ENCODE measurements at regions not wholly inside any gene's neighbourhood (a gene's known extent, or its start where the extent isn't known, plus 50 kb on each side); places are given as distances from the start of the nearest gene placed in this dataset.

DNA sequence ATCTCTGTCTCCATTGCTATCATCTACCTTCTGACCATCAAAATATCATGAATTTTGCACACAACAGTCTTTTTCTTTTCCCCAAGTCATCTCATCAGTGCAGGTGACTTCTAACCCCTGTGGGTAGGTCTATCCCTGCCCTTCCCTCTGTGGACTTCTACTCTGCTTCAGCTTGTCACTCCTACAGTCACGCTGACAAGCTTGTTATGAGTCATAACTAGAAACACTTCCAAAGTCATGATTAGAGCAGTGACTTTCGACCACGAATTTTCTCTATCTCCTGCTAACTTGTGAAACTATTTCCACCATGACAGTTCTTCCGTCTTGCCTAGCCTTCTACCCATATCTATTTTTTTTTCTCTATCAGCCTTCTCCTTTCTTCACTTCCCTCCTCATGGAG, 343.7 kb upstream of the ARGLU1 start:
- Histone ChIP-seq H3K27me3 (ENCODE audit: low read length) (peaks cover 36% of the 10 kb centered on the region; the same call in 1 of the 2 replicates), H3F3A (ENCODE audit: low read length, unreplicated experiment) (no peaks in the 10 kb centered on the region), H3K27ac (ENCODE audit: low read length) (no peak overlapping the region), H3K4me1 (ENCODE audit: insufficient read depth, low read length) (no peaks in the 10 kb centered on the region), H4K20me1 (ENCODE audit: low read length) (no peaks in the 10 kb centered on the region), H3K4me2 (ENCODE audit: low read length) (no peak overlapping the region), H3K4me3 (ENCODE audit: low read length) (no peak overlapping the region), H3K9ac (ENCODE audit: low read length) (no peak overlapping the region), H3K79me2 (ENCODE audit: low read length) (no peaks in the 10 kb centered on the region), H3K9me3 (ENCODE audit: low read length) (no peaks in the 10 kb centered on the region), H2AFZ (ENCODE audit: low read length) (no peak overlapping the region), H3K36me3 (ENCODE audit: low read depth, low read length) (no peaks in the 10 kb centered on the region), H3K9me2 (replicated peaks; ENCODE audit: low read length) (no peaks in the 10 kb centered on the region)
- ChIA-PET CTCF (no interaction called here), POLR2A (ENCODE audit: unreplicated experiment) (no interaction called here)
- no peak for ATAC-seq
- BruUV-seq (replicated peaks) = no TSS peak
- no peak for TF ChIP-seq EZH2 (IDR thresholded peaks at IDR 0.05; ENCODE audit: low read length, unreplicated experiment)
- no peak for TF ChIP-seq EZH2phosphoT487 (IDR thresholded peaks at IDR 0.05; ENCODE audit: borderline replicate concordance, low read length)
- no peak for DNase-seq
- intact Hi-C loops (cut with micrococcal nuclease) = no loop called here

DNA sequence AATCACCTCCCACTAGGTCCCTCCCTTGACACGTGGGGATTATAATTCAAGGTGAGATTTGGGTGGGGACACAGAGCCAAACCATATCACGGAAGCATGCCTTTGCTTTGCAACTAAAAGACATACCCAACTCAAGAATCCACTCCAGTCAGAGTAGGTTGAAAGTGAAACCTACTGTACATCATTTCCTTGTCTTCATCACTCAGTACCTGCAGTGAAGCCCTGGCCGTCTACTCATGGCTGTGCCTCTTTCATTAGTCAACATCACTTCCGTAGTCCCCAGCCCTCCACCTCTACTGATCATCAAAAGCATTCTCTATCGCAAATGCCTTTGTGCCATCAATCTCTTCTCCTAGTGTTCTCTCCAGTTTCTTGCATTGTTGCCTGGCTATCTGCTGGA, 343.1 kb upstream of the ARGLU1 start:
- Histone ChIP-seq H2AFZ (ENCODE audit: low read length) (no peak overlapping the region), H3K9ac (ENCODE audit: low read length) (no peak overlapping the region), H4K20me1 (ENCODE audit: low read length) (no peaks in the 10 kb centered on the region), H3K9me2 (replicated peaks; ENCODE audit: low read length) (no peaks in the 10 kb centered on the region), H3K4me1 (ENCODE audit: insufficient read depth, low read length) (no peaks in the 10 kb centered on the region), H3K27ac (ENCODE audit: low read length) (no peak overlapping the region), H3K9me3 (ENCODE audit: low read length) (no peaks in the 10 kb centered on the region), H3K4me3 (ENCODE audit: low read length) (no peak overlapping the region), H3K4me2 (ENCODE audit: low read length) (no peak overlapping the region), H3F3A (ENCODE audit: low read length, unreplicated experiment) (no peaks in the 10 kb centered on the region), H3K36me3 (ENCODE audit: low read depth, low read length) (no peaks in the 10 kb centered on the region), H3K27me3 (ENCODE audit: low read length) (peaks cover 40% of the 10 kb centered on the region; the same call in 1 of the 2 replicates), H3K79me2 (ENCODE audit: low read length) (no peaks in the 10 kb centered on the region)
- no peak for TF ChIP-seq EZH2phosphoT487 (IDR thresholded peaks at IDR 0.05; ENCODE audit: borderline replicate concordance, low read length)
- TF ChIP-seq, protein P1, sequence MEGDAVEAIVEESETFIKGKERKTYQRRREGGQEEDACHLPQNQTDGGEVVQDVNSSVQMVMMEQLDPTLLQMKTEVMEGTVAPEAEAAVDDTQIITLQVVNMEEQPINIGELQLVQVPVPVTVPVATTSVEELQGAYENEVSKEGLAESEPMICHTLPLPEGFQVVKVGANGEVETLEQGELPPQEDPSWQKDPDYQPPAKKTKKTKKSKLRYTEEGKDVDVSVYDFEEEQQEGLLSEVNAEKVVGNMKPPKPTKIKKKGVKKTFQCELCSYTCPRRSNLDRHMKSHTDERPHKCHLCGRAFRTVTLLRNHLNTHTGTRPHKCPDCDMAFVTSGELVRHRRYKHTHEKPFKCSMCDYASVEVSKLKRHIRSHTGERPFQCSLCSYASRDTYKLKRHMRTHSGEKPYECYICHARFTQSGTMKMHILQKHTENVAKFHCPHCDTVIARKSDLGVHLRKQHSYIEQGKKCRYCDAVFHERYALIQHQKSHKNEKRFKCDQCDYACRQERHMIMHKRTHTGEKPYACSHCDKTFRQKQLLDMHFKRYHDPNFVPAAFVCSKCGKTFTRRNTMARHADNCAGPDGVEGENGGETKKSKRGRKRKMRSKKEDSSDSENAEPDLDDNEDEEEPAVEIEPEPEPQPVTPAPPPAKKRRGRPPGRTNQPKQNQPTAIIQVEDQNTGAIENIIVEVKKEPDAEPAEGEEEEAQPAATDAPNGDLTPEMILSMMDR (conservative IDR thresholded peaks at IDR 0.05; ENCODE audit: low read depth, low read length) = no peak
- no peak for TF ChIP-seq EZH2 (IDR thresholded peaks at IDR 0.05; ENCODE audit: low read length, unreplicated experiment)
- intact Hi-C loops (cut with micrococcal nuclease) = no loop called here
- BruUV-seq (replicated peaks) = no TSS peak
- DNase-seq (no peak), ATAC-seq (no peak)
- CTCF ChIA-PET = no interaction called here
- POLR2A ChIA-PET (ENCODE audit: unreplicated experiment) = no interaction called here

DNA sequence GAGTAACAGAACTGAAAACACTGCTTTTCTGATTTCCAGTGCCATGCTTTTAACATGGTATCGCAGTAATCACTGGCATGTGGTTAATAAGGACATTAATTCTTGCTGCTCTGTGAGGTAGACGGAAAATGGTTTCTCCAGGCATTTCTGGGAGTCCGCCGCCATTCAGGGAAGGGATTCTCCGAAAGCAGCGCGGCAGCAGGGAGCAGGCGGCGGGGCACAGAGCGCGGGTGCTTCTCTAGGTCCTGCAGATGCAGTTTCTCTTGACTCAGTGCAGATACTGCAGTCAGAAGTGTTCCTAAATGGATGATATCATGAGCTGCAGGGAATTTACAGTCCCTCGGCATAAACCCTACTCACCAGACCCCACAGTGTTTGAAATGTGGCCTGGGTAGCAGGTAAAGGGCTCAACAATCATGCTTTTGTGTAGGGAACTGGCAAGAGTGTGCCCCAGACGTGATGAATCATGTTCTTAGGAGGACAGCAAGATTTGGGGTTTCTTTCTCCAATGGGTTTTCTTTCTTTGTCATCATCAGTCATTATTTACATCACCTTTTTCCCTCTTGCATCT, 338.6 kb upstream of the ARGLU1 start:
- DNase-seq = no peak
- ChIA-PET POLR2A (ENCODE audit: unreplicated experiment) (no interaction called here), CTCF (no interaction called here)
- Histone ChIP-seq H3K9me2 (replicated peaks; ENCODE audit: low read length) (no peaks in the 10 kb centered on the region), H3K9me3 (ENCODE audit: low read length) (no peaks in the 10 kb centered on the region), H3K79me2 (ENCODE audit: low read length) (no peaks in the 10 kb centered on the region), H3F3A (ENCODE audit: low read length, unreplicated experiment) (no peaks in the 10 kb centered on the region), H3K27ac (ENCODE audit: low read length) (no peak overlapping the region), H3K36me3 (ENCODE audit: low read depth, low read length) (no peaks in the 10 kb centered on the region), H3K4me1 (ENCODE audit: insufficient read depth, low read length) (no peaks in the 10 kb centered on the region), H3K9ac (ENCODE audit: low read length) (no peak overlapping the region), H3K4me3 (ENCODE audit: low read length) (no peak overlapping the region), H3K4me2 (ENCODE audit: low read length) (no peak overlapping the region), H3K27me3 (ENCODE audit: low read length) (peaks cover 79% of the 10 kb centered on the region), H2AFZ (ENCODE audit: low read length) (no peak overlapping the region), H4K20me1 (ENCODE audit: low read length) (no peaks in the 10 kb centered on the region)
- intact Hi-C loops (cut with micrococcal nuclease) = no loop called here
- no peak for ATAC-seq
- TF ChIP-seq EZH2 (IDR thresholded peaks at IDR 0.05; ENCODE audit: low read length, unreplicated experiment) = no peak
- TF ChIP-seq, protein P1 (conservative IDR thresholded peaks at IDR 0.05; ENCODE audit: low read depth, low read length) = no peak
- no peak for TF ChIP-seq EZH2phosphoT487 (IDR thresholded peaks at IDR 0.05; ENCODE audit: borderline replicate concordance, low read length)
- BruUV-seq (replicated peaks) = no TSS peak

Measured in PC-3 (cell line).